HepG2 (cell line): ENCODE measurements at regions not wholly inside any gene's neighbourhood (a gene's known extent, or its start where the extent isn't known, plus 50 kb on each side); places are given as distances from the start of the nearest gene placed in this dataset.

Experiments
- ATAC-seq: fragments of 200-7000 bp; cut with Tn5 transposase; 3 replicates; pipeline ENCODE4 v1.9.1; 2020; ENCODE audit warnings: mild to moderate bottlenecking, moderate library complexity
- BruUV-seq: library from RNA; stranded (reverse); fragments of 400-500 nt; replicated peaks from 2 replicates; lab custom pipeline; 2021; lab: Mats Ljungman, UMichigan
- CTCF ChIA-PET: fragments of 300-600 bp; formaldehyde crosslinking; extraction: SDS; loops from one replicate; lab custom pipeline; 2021; ENCODE audit warnings: low total read pairs, inconsistent platforms, low intra/inter-chr PET ratio; lab: Yijun Ruan, JAX
- POLR2A ChIA-PET: fragments of 350-600 bp; sonication (Branson Sonifier 250); formaldehyde crosslinking; loops from one replicate; lab custom pipeline; 2020; ENCODE audit warnings: antibody characterized with exemption, inconsistent platforms; lab: Yijun Ruan, JAX
- DNase-seq: peaks from one replicate; pipeline ENCODE4 v3.0.0-alpha.2; 2015; ENCODE audit warnings: low spot score
- FAIRE-seq: peaks from 3 replicates; lab custom pipeline; 2011; peaks lifted over from hg19 to GRCh38; lab: Jason Lieb, UNC
- H2AFZ ChIP-seq: one replicate; pipeline ENCODE4 v1.6.1; 2011; ENCODE audit warnings: low read length, inconsistent platforms
- H3K27ac ChIP-seq: fragments of 300-600 bp; 3 replicates; pipeline ENCODE4 v1.8.0; 2011; ENCODE audit warnings: mixed run types, mild to moderate bottlenecking, mixed read lengths, low read length, inconsistent platforms; ENCODE audit not compliant: insufficient read depth; ENCODE audit errors: extremely low read length
- H3K27me3 ChIP-seq, 2 experiments: fragments of 200-600 bp in 1 of 2; 2 replicates in 1 of 2; 3 replicates in 1 of 2; pipeline versions ENCODE4 v1.6.0 to v1.8.0; 2011; ENCODE audit warnings: low read length in 2 of 2, mild to moderate bottlenecking in 2 of 2, moderate library complexity in 2 of 2, inconsistent platforms in 1 of 2; ENCODE audit not compliant: insufficient read depth in 2 of 2, control insufficient read depth in 1 of 2
- H3K36me3 ChIP-seq, 2 experiments: fragments of 200-600 bp in 1 of 2; replicated peaks in 1 of 2; 2 replicates in 1 of 2; 3 replicates in 1 of 2; pipeline versions ENCODE4 v1.5.1 to v1.8.0; 2011; ENCODE audit warnings: low read length in 2 of 2, inconsistent platforms in 1 of 2; ENCODE audit not compliant: insufficient read depth in 2 of 2, control insufficient read depth in 1 of 2
- H3K4me1 ChIP-seq: 2 replicates; pipeline ENCODE4 v1.5.1; 2012; ENCODE audit warnings: low read length, inconsistent platforms; ENCODE audit not compliant: insufficient read depth
- H3K4me2 ChIP-seq: 2 replicates; pipeline ENCODE4 v1.6.0; 2011; ENCODE audit warnings: low read depth, low read length, inconsistent platforms
- H3K4me3 ChIP-seq, 3 experiments: fragments of 200-600 bp in 1 of 3; sonication (generic), shearing (Covaris generic) in 1 of 3; replicated peaks in 1 of 3; 2 replicates each; pipeline ENCODE4 v1.5.1; 2011 to 2016; ENCODE audit warnings: low read length in 3 of 3, inconsistent platforms in 2 of 3, low read depth in 2 of 3, mild to moderate bottlenecking in 2 of 3, control low read depth in 1 of 3, mixed read lengths in 1 of 3; ENCODE audit not compliant: insufficient read depth in 1 of 3
- H3K79me2 ChIP-seq: one replicate; pipeline ENCODE4 v1.6.1; 2011; ENCODE audit warnings: low read length, inconsistent platforms; ENCODE audit not compliant: insufficient read depth
- H3K9ac ChIP-seq: 2 replicates; pipeline ENCODE4 v1.6.0; 2011; ENCODE audit warnings: mild to moderate bottlenecking, low read depth, low read length, inconsistent platforms; ENCODE audit not compliant: insufficient read depth
- H3K9me3 ChIP-seq: 2 replicates; pipeline ENCODE4 v1.5.1; 2012; ENCODE audit warnings: mild to moderate bottlenecking, low read length
- H4K20me1 ChIP-seq: 2 replicates; pipeline ENCODE4 v1.6.0; 2011; ENCODE audit warnings: inconsistent platforms, mild to moderate bottlenecking, low read length, moderate library complexity; ENCODE audit not compliant: insufficient read depth
- AGO1 ChIP-seq: fragments of 200-400 bp; formaldehyde crosslinking; IDR thresholded peaks from 2 replicates; pipeline ENCODE4 v1.6.1; 2017; ENCODE audit warnings: mild to moderate bottlenecking, low read depth, low read length, moderate library complexity; ENCODE audit not compliant: poor library complexity, severe bottlenecking
- ATF1 ChIP-seq: IDR thresholded peaks from 2 replicates; pipeline ENCODE4 v1.6.1; 2016; ENCODE audit warnings: mild to moderate bottlenecking, control low read depth
- EZH2 ChIP-seq: conservative IDR thresholded peaks from 2 replicates; pipeline ENCODE4 v1.6.1; 2012; ENCODE audit warnings: mild to moderate bottlenecking, low read depth, low read length, moderate library complexity
- FOXC1 ChIP-seq: sonication (generic); formaldehyde crosslinking; IDR thresholded peaks from 2 replicates; pipeline ENCODE4 v1.8.0; 2022; ENCODE audit warnings: mild to moderate bottlenecking, missing genetic modification reagents, borderline replicate concordance
- HNRNPLL ChIP-seq: fragments of 200-400 bp; formaldehyde crosslinking; IDR thresholded peaks from 2 replicates; pipeline ENCODE4 v1.6.1; 2017; ENCODE audit warnings: mild to moderate bottlenecking, low read depth, low read length; ENCODE audit not compliant: poor library complexity, severe bottlenecking
- MAFK ChIP-seq, 2 experiments: IDR thresholded peaks in 1 of 2; conservative IDR thresholded peaks in 1 of 2; 2 replicates each; pipeline ENCODE4 v1.6.1; 2011; ENCODE audit warnings: improper control_type of control experiment in 2 of 2, low read length in 2 of 2
- MLLT10 ChIP-seq: sonication (generic); formaldehyde crosslinking; IDR thresholded peaks from 2 replicates; pipeline ENCODE4 v1.4.0; 2020; ENCODE audit warnings: missing genetic modification reagents
- MZF1 ChIP-seq: sonication (generic); formaldehyde crosslinking; IDR thresholded peaks from 2 replicates; pipeline ENCODE4 v1.8.1; 2023; ENCODE audit warnings: mild to moderate bottlenecking, missing genetic modification reagents, borderline replicate concordance
- NCOA5 ChIP-seq: sonication (generic); formaldehyde crosslinking; IDR thresholded peaks from 2 replicates; pipeline ENCODE4 v1.4.0; 2020; ENCODE audit warnings: missing genetic modification reagents
- RCOR2 ChIP-seq: IDR thresholded peaks from 2 replicates; pipeline ENCODE4 v1.6.1; 2016; ENCODE audit warnings: missing biosample characterization, missing genetic modification reagents
- SATB2 ChIP-seq: sonication (generic); formaldehyde crosslinking; IDR thresholded peaks from 2 replicates; pipeline ENCODE4 v1.5.0; 2020; ENCODE audit warnings: missing genetic modification reagents
- SRSF1 ChIP-seq: fragments of 200-400 bp; formaldehyde crosslinking; optimal IDR thresholded peaks from 2 replicates; pipeline ENCODE3; 2017; ENCODE audit warnings: mild to moderate bottlenecking, low read depth, low read length, moderate library complexity
- STAT5B ChIP-seq: sonication (generic); formaldehyde crosslinking; IDR thresholded peaks from 2 replicates; pipeline ENCODE4 v1.4.0; 2020; ENCODE audit warnings: missing genetic modification reagents
- TP53 ChIP-seq: sonication (generic); formaldehyde crosslinking; conservative IDR thresholded peaks from 2 replicates; pipeline ENCODE4 v1.4.0; 2020; ENCODE audit warnings: missing genetic modification reagents
- TRIM24 ChIP-seq: sonication (generic); formaldehyde crosslinking; IDR thresholded peaks from 2 replicates; pipeline ENCODE4 v1.8.0; 2022; ENCODE audit warnings: mild to moderate bottlenecking, missing genetic modification reagents
- WIZ ChIP-seq: sonication (generic); formaldehyde crosslinking; IDR thresholded peaks from 2 replicates; pipeline ENCODE4 v1.5.1; 2020; ENCODE audit warnings: mild to moderate bottlenecking, missing genetic modification reagents
- ZNF225 ChIP-seq: sonication (generic); formaldehyde crosslinking; IDR thresholded peaks from 2 replicates; pipeline ENCODE4 v1.4.0; 2020; ENCODE audit warnings: mild to moderate bottlenecking, missing genetic modification reagents
- ZNF33A ChIP-seq: sonication (generic); formaldehyde crosslinking; IDR thresholded peaks from 2 replicates; pipeline ENCODE4 v1.5.1; 2020; ENCODE audit warnings: missing genetic modification reagents, mild to moderate bottlenecking, moderate library complexity, borderline replicate concordance
- ZNF629 ChIP-seq: sonication (generic); formaldehyde crosslinking; conservative IDR thresholded peaks from 2 replicates; pipeline ENCODE4 v1.5.0; 2020; ENCODE audit warnings: missing genetic modification reagents
- WGBS: methylation state at CpG from one replicate; pipeline ENCODE4 v1.1.6; 2017; ENCODE audit warnings: low lambda C conversion rate; 5-methylcytosine and 5-hydroxymethylcytosine counted together
- in situ Hi-C: cut with HindIII; loops from 2 replicates; pipeline ENCODE4 v1.10.0; 2017; ENCODE audit warnings: low pct_unique_long_range_greater_than_20kb; ENCODE audit not compliant: extremely low pct_ligation_motif_present
- intact Hi-C: fragments of 100-400 bp; cut with micrococcal nuclease; formaldehyde crosslinking; loops from one replicate; pipeline ENCODE4 v1.10.0; 2022; ENCODE audit not compliant: unreplicated experiment

GRCh38 chr3:159625594-159625993 lies 363.0 kb upstream of the IL12A start:
- no peak for ATAC-seq
- Histone ChIP-seq H3K27me3 (no peaks in the 10 kb centered on the region; a peak in 1 of 5 replicates), H3K4me2 (no peak overlapping the region), H3K79me2 (no peaks in the 10 kb centered on the region), H2AFZ (no peak overlapping the region), H3K9ac (no peak overlapping the region), H3K27ac (no peak overlapping the region), H3K9me3 (no peaks in the 10 kb centered on the region), H4K20me1 (no peaks in the 10 kb centered on the region), H3K36me3 (no peaks in the 10 kb centered on the region), H3K4me1 (no peaks in the 10 kb centered on the region), H3K4me3 (no peak overlapping the region)
- CTCF ChIA-PET = no interaction called here
- POLR2A ChIA-PET = no interaction called here
- FAIRE-seq = no peak
- BruUV-seq = no TSS peak
- TF ChIP-seq ZNF629 (CRISPR knock-in tag) (no peak), TRIM24 (no peak), HNRNPLL (no peak), NCOA5 (CRISPR knock-in tag) (no peak)
- DNase-seq = no peak
- WGBS = 27% methylated on average over 4 of the region's 4 CpGs
- in situ Hi-C loops = no loop called here
- intact Hi-C loops = no loop called here

GRCh38 chr3:159626598-159626997 lies 362.0 kb upstream of the IL12A start:
- Histone ChIP-seq H3K79me2 (no peaks in the 10 kb centered on the region), H3K27ac (no peak overlapping the region), H4K20me1 (no peaks in the 10 kb centered on the region), H3K4me2 (no peak overlapping the region), H3K4me1 (no peaks in the 10 kb centered on the region)
- DNase-seq = no peak
- CTCF ChIA-PET = no interaction called here
- TF ChIP-seq TP53 (CRISPR knock-in tag) = no peak
- TF ChIP-seq MLLT10 (CRISPR knock-in tag) = no peak
- TF ChIP-seq ATF1 (CRISPR knock-in tag) = no peak
- TF ChIP-seq SRSF1 = no peak
- no peak for TF ChIP-seq WIZ (CRISPR knock-in tag)
- no peak for TF ChIP-seq EZH2
- no peak for TF ChIP-seq STAT5B (CRISPR knock-in tag)
- no peak for TF ChIP-seq ZNF33A (CRISPR knock-in tag)
- no peak for TF ChIP-seq MAFK (conservative IDR thresholded peaks at IDR 0.05 in 1 of 2, IDR thresholded peaks at IDR 0.05 in 1 of 2; ENCODE audit: low read length in 2 of 2)
- no peak for TF ChIP-seq AGO1
- TF ChIP-seq FOXC1 (CRISPR knock-in tag) = no peak
- TF ChIP-seq RCOR2 (CRISPR knock-in tag) = no peak
- TF ChIP-seq MZF1 = no peak
- no peak for TF ChIP-seq ZNF225 (CRISPR knock-in tag)
- no peak for TF ChIP-seq SATB2
- TF ChIP-seq, all 625 proteins: peak for 0
- POLR2A ChIA-PET = no interaction called here
- Histone ChIP-seq H3K27me3 (no peaks in the 10 kb centered on the region; a peak in 1 of 5 replicates), H2AFZ (no peak overlapping the region), H3K9ac (no peak overlapping the region), H3K9me3 (no peaks in the 10 kb centered on the region), H3K4me3 (no peak overlapping the region), H3K36me3 (no peaks in the 10 kb centered on the region)
- in situ Hi-C loops (no loop called here), intact Hi-C loops (no loop called here)
- ATAC-seq (no peak), FAIRE-seq (no peak)
- BruUV-seq = no TSS peak
- WGBS = 0% methylated on average over 1 of the region's 1 CpG
